NCI-H1436 (cell line): ENCODE measurements at regions not wholly inside any gene's neighbourhood (a gene's known extent, or its start where the extent isn't known, plus 50 kb on each side); places are given as distances from the start of the nearest gene placed in this dataset.

Experiments
- DNase-seq: peaks from one replicate; lab custom pipeline; 2025; lab: John Stamatoyannopoulos, UW

- no peak for DNase-seq
These were observed 297.8 kb upstream of the DACH1 start for GRCh38 chr13:72164811-72165210.

DNA sequence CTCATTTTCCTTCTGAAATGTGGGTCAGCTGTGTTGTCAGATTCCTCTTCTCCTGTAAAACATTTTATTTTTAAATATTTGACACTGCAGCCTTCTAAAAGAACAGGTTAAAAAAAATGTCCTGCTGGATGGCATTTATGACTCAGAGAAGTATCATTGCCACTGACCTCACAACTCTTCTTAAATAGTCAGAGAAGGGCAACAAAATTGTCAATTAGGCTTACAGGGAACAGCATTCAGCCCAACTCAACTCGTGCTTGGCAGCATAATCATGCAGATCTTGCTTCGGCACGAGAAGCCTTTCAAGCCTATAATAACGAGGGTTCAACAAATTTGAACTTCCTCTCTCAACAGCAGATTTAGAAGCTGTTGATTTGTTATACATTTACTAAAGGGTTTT lies 296.7 kb upstream of the DACH1 start:
- DNase-seq = no peak

GRCh38 chr13:72160977-72161376 lies 294.0 kb upstream of the DACH1 start:
- no peak for DNase-seq

- no peak for DNase-seq
These were observed 289.8 kb upstream of the DACH1 start for GRCh38 chr13:72156760-72157159.

GRCh38 chr13:72153272-72153671 lies 286.3 kb upstream of the DACH1 start:
- no peak for DNase-seq

DNA sequence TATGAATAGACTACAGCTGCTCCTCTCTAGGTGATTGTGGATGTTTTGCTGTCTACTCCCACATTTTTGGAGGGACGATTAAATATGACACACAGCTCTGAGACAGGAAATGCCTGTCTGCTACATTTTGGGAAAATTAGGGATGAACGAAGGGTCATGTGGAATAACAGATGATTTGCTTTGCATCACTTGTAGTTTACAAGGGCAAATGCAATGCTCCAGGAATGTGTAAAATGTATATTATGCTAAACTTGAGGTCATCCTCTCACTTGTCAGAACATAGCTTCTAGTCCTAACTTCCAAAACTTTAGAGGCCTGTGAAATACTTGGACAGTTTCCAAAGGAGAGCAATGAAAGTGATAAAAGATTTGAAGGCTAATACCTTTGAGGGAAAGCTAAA lies 284.2 kb upstream of the DACH1 start:
- no peak for DNase-seq

GRCh38 chr13:72150502-72150901 lies 283.5 kb upstream of the DACH1 start:
- DNase-seq = no peak

- no peak for DNase-seq
These were observed 282.7 kb upstream of the DACH1 start for GRCh38 chr13:72149701-72150100.

DNA sequence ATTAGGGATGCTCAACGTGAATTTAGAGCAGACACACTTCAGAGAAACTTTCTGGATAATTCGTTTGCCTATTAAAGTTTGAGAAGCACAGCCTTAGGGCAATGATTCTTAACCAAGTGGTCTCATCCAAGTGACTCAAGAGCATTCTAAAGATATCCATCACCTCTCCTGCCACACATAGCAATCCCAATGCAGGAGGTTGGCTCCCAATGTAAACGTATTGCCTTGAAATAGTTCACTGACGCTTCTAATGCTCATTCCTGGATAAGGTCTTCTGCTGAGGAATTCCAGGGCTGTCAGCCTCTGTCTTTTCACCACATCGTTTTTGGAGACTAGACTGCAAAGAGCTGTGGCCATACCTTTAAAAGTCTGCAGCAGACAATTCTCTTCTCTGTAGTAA lies 279.8 kb upstream of the DACH1 start:
- DNase-seq = no peak

DNA sequence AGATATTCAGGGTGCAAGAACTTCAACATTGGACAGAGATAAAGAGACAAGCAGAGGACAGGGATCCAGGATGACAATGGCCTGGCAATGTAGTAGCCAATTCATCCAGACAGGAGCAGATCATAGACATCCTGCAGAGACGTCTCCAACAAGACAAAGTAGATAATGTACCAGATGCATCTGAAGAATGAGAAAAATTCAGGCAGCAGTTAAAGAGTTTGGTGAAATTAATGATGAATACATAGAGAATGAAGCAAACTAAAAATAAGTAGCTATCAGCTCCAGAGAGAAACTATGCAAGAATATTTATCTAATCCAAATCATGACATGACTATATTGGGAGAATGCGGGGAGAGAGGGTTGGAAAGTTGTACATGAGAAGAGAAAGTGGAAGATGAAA lies 278.4 kb upstream of the DACH1 start:
- DNase-seq = no peak

- DNase-seq = no peak
These were observed 277.6 kb upstream of the DACH1 start for GRCh38 chr13:72144636-72145035.

GRCh38 chr13:72141855-72142519 lies 275.0 kb upstream of the DACH1 start:
- DNase-seq = no peak

DNA sequence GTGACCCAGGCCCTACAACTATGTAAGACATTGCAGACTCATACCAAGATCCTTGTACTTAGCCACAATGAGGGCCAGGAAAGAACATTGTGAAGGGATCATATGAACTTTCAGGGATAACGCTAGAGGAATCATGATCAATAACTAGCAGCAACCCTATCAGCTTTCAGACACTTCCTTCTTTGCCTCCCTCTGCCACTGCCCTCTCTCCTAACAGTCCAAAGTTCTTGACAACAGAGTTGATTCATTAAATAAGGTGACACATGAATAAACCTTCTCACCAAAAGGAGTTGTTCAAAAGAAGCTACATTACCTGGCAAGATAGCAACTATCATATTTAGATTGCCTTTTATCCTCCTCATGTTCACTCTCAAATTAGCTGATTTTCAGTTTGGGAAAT lies 272.2 kb upstream of the DACH1 start:
- DNase-seq = no peak

DNA sequence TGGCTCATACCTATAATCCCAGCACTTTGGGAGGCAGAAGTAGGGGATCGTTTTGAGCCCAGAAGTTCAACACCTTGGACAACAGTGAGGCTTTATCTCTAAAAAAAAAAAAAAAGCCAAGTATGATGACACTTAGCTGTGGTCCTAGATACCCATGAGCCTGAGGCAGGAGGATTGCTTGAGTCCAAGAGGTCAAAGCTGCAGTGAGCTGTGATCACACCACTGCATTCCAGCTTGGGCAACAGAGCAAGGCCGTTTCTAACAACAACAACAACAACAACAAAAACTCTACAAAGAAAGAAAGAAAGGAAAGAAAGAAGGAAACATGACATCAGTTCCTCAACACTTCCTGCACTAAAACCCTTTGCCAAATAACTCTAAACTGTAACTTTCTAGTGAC lies 265.1 kb upstream of the DACH1 start:
- DNase-seq = no peak

DNA sequence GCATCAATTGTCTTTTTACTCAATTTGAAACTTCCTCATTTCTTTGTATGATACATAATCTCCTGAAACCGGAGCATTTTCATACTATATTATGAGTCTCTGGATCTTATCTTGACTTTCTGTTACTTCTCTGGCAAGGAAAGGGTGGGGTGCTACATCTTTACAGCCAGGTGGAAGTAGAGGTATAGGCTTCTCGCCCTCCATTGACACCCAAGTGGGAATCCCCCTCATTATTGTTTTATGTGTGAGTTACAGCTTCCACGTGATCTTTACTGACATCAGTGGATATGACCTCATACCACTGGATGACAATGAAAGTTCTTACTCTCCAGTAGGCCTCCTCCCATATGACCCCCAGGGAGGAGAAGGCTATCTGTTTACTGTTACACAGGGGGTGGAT lies 262.1 kb upstream of the DACH1 start:
- DNase-seq = no peak

DNA sequence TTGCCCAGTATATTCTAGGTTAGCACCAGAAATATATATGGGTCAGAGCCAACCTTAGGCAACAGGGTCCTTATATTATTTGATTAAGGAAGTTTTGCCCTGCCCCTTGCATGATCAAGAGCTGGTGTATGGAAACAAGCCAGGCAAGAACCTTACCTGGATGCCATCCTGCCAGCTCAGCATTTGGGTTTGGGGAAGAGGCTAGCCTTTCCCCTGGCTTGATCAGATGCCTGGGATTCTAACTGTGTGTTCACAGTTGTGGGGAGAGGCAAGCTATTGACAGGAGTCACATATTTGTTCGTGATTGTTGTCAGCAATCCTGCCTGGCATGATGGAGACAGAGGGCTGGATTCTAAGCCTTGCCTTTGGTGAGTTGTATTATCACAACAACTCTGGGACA lies 260.0 kb upstream of the DACH1 start:
- no peak for DNase-seq

GRCh38 chr13:72126424-72126823 lies 259.4 kb upstream of the DACH1 start:
- no peak for DNase-seq

DNA sequence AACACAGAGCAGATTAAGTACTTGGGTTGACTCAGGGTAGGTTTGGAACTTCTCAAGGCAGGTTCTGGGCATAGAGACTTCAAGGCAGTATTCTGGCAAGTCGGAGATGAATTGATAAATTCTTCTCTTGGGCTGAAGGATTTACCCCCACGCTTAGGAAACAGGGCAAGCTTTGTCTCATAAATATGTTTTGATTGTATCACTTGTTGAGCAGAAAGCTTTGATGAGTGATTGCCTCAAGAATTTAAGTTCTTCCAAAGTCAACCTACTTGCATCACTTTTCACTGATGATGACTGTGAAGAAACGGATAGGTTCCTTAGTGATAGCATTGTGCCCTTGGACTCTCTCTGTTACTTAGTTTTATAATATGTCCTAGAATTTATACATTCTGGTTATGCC lies 258.6 kb upstream of the DACH1 start:
- DNase-seq = no peak

DNA sequence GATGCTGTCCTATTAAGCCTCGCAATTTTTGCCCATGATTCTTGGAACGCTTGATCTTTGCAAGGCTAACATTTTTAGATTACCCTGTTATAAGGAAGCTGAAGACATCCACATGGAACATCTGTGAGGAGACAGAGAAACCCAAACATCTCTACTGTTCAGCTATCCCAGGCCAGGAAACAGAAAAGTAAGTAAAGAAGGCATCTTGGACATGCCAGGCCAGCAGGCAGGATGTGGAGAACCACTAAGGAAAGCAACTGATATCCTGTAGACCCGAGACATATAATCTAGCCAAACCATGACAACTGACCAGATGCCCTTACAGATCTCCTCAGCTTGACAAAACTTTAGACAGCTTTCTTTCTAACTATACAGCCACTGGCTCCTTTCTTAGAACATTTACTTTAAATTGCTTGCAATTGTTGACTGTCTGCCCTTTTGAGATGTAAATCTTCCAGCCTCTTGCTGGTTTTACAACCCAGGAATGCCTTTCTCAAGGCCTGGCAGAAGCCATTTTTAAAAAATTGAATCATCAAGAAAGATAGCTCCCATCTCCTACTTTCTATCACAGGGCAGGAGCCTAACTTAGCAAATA lies 255.8 kb upstream of the DACH1 start:
- no peak for DNase-seq

DNA sequence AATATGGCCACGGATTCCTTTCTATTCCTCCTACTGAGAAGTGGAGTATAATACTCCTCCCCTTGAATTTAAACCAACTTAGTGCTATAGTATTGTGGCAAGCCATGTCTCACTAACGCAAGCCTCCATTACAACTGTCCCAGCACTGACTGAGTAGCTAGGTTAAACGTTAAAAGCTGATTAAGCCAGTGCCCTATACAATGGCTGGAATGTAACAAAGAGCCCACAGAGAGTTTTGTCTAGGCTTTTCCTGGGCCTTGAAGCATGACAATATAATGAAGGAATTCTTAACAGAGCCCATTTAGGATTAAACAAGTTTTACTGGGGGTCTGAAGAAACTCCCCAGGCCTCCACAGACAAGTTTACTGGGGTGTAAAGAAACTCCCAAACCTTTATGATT lies 254.5 kb upstream of the DACH1 start:
- DNase-seq = no peak

DNA sequence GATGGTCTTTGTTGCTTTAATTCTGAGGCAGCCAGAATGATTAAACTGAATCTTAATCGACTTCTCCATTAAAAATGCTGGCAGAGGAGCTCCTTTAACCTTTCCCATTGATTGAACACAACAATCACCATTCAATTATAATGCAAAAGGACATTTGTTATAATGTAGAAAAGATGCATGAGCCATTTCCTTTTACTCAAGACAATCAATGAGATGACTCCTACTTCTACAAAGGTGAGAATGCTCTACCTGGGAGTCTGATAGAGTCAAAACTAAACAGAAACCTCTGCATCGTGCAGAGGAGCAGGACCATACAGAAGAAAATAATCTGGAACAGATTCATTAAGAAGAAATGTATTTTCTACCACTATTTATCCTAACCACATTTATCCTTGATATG lies 253.6 kb upstream of the DACH1 start:
- DNase-seq = no peak

- DNase-seq = no peak
These were observed 246.9 kb upstream of the DACH1 start for GRCh38 chr13:72113931-72114330.

DNA sequence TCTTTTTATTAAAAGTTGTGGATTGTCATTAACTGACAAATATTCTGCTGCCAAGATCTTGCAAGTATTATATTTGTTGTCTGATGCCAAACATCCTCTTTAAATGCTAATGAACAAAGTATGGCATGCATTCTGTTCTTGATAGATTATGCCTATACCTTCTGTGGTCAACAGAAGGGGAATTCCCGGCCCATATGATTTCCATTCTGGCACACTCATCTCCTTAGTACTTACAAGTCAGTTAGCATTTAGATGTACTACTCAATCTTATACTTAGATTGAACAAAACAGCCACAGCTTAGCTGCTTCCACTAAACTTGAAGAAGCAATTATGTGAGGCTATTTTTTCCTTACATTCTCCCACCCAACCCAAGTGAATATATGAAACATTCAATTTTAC lies 246.1 kb upstream of the DACH1 start:
- no peak for DNase-seq

- DNase-seq = no peak
These were observed 245.2 kb upstream of the DACH1 start for GRCh38 chr13:72112216-72112615.
